ENCODE measurements at regions not wholly inside any gene's neighbourhood (a gene's known extent, or its start where the extent isn't known, plus 50 kb on each side); places are given as distances from the start of the nearest gene placed in this dataset.

DNA sequence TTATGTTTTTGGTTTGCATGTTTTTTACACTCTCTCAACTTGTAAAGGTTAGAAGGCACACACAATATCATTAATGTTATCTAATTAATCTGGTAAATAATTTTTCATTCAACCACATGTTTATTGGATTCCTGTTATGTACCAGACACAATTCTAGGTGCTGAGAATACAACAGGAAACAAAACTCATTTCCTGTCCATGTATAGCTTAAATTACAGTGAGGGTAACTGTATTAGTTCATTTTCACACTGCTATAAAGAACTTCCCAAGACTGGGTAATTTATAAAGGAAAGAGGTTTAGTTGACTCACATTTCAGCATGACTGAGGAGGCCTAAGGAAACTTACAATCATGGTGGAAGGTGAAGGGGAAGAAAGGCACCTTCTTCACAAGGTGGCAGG lies 270.5 kb downstream of the TRIB2 start:
- TF ChIP-seq, protein P1, sequence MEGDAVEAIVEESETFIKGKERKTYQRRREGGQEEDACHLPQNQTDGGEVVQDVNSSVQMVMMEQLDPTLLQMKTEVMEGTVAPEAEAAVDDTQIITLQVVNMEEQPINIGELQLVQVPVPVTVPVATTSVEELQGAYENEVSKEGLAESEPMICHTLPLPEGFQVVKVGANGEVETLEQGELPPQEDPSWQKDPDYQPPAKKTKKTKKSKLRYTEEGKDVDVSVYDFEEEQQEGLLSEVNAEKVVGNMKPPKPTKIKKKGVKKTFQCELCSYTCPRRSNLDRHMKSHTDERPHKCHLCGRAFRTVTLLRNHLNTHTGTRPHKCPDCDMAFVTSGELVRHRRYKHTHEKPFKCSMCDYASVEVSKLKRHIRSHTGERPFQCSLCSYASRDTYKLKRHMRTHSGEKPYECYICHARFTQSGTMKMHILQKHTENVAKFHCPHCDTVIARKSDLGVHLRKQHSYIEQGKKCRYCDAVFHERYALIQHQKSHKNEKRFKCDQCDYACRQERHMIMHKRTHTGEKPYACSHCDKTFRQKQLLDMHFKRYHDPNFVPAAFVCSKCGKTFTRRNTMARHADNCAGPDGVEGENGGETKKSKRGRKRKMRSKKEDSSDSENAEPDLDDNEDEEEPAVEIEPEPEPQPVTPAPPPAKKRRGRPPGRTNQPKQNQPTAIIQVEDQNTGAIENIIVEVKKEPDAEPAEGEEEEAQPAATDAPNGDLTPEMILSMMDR (IDR thresholded peaks at IDR 0.05) = no peak
- no peak for TF ChIP-seq POLR2A (IDR thresholded peaks at IDR 0.05)
